GM18519 (cell line): ENCODE measurements at regions not wholly inside any gene's neighbourhood (a gene's known extent, or its start where the extent isn't known, plus 50 kb on each side); places are given as distances from the start of the nearest gene placed in this dataset.

ENCODE experiments used
- ATAC-seq: cut with Tn5 transposase; IDR thresholded peaks from one replicate; pipeline ENCODE4 v1.9.1; 2021; ENCODE audit warnings: mild to moderate bottlenecking, moderate library complexity; ENCODE audit not compliant: unreplicated experiment, low FRiP score

- no peak for ATAC-seq
Measured at GRCh38 chr2:128490321-128490720, 171.7 kb upstream of the HS6ST1 start.

DNA sequence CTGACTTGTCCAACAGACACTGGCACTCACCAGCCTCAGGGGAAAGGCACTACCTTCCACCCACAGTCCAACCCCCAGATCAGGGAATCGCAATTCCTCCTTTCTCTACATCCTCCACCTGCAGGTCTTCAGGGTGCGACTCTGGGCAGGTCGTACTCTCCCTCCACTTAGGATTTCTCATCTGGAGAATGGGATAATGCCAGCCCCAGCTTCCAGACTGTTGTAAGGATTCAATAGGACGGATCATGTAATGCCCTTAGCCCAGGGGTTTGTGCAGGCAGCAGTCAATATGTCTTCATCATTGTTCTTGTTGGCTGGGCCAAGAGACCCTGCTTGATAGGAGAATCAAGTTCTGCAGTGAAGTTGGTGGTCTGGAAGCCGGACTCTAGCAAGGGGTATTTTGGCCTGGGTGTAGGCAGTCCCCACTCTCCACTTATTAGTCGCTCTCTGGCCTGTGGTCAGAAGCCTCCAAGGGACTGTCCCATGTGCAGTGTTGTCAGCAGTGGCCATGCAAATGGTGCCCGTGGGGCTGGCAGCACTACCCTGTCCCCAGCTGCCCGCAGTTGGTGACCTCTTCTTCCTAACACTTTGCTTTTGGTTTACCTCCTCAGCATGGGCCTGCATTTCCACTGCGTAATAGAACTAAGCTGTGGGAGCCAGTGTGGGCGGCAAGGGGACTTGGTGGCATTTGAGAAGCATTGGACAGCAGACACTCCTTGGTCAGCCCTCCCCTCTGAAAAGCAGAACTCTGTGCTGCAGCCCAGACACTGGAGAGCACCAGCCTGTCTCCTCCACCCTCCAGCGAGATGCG is 172.4 kb upstream of the HS6ST1 start:
- ATAC-seq, result no peak

GRCh38 chr2:128491692-128492244 is 173.1 kb upstream of the HS6ST1 start:
- ATAC-seq, result no peak

GRCh38 chr2:128492966-128493811 is 174.5 kb upstream of the HS6ST1 start:
- no peak for ATAC-seq

- ATAC-seq, result no peak
Measured at GRCh38 chr2:128493880-128494279, 175.2 kb upstream of the HS6ST1 start.

GRCh38 chr2:128494307-128494639 is 175.6 kb upstream of the HS6ST1 start:
- ATAC-seq, result no peak

DNA sequence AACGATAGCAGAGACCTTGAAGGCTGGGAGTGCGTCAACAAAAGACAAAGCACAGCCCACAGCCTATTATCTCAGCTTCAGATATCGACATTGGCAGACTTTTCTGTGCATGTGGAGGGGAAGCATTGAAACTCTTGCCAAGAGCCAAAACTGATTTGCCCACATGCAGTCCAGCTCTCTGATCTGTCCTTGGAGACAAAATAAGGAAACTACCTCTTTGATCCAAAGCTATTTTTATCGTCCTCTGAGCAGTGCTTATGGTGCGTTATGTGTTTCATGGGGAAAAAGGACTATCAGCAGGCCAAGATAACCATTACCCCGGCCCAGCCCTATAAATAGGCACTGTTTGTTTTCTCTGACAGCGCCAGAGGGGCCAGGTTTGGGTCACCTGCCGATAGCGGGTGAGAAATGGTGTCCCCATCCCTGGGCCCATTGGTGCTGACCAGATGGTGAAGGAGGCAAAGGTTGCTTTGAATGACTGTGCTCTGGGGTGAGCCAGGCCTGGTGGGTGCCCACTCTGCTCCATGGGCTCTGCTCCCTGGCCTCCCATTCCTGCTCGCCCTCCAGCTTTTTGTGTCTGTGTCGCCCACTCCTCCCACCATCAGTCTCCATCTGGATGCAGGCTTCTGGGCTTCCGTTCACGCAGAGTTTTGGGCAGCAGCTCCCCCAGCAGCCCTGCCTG is 176.1 kb upstream of the HS6ST1 start:
- no peak for ATAC-seq

GRCh38 chr2:128495996-128496547 is 177.4 kb upstream of the HS6ST1 start:
- no peak for ATAC-seq

GRCh38 chr2:128496700-128497099 is 178.0 kb upstream of the HS6ST1 start:
- no peak for ATAC-seq

GRCh38 chr2:128497461-128497860 is 178.8 kb upstream of the HS6ST1 start:
- no peak for ATAC-seq

DNA sequence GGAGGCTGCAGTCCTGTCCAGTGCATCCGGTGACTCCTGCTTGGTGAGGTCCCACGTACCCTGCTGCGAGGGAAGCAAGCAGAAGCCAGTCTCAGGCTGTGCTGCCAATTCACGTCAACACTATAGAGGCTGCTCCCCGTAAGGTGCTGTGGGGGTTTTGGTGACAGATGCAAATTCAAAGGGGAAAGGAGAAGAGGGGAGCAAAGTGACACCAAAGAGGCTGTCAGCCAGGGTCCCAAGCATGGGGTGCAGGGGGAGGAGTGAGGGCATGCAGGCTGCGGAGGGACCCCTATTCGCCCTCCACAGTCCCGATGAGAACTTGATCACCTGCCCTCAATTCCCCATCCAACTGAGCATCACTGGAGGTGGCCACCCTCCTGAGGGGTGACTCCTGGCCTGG is 179.4 kb upstream of the HS6ST1 start:
- no peak for ATAC-seq

DNA sequence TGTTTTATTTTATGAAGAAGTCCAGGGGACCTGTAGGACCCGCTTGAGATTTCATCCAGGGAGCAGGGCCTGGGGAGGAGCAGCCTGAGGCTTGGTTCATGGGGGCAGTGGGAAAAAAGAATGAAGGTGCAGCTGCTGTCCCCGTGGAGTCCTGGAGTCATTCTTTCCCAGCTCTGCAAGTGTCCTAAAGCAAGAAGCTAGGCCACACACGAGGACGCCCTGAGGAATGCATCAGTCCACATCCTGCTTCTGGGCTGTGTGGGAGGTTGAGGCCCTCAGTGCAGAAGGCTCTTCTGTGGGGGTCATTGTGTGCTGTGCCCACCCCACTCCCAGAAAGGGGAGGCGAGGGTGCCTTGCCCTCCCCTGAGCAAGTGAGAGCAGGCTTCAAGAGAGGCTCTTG is 179.9 kb upstream of the HS6ST1 start:
- no peak for ATAC-seq

DNA sequence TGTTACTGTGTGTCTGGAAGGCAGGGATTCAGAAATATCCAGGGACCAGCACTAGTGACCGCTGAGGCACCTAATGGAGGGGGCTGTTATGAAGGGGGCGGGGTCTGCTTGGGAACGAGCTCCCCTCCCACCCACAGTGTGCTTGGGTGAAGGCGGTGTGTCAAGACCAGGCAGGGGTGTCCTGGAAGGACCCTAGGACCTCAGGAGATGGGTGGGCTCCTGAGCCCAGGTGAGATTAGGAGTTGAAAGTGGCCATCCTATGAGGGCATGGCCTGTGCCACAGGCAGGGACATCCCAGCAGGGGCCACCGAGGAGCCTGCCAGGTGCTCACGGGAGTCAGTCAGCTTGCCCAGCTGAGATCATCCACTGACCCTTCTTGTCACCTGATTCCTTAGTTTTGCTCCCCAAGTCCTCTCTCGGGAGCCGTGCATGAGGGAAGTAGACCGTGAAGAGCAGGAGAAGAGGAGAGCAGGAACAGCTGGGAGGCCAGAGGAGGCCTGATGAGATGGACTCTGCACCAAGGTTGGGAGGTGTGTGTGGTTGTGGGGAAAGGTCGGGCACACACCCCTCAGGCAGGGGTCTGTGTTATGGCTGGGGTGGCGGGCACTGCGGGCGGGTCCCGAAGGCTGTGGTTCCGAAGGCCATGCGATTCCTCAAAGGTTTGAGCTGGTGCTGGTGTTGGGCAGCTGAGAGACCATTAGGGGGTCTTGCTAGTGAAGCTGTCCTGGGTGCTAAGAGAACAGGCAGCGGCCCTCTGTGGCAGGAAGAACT is 180.9 kb upstream of the HS6ST1 start:
- no peak for ATAC-seq

- no peak for ATAC-seq
Measured at GRCh38 chr2:128500138-128500800, 181.6 kb upstream of the HS6ST1 start.

- ATAC-seq, result no peak
Measured at GRCh38 chr2:128501006-128501690, 182.5 kb upstream of the HS6ST1 start.

- ATAC-seq, result no peak
Measured at GRCh38 chr2:128501700-128502099, 183.0 kb upstream of the HS6ST1 start.

DNA sequence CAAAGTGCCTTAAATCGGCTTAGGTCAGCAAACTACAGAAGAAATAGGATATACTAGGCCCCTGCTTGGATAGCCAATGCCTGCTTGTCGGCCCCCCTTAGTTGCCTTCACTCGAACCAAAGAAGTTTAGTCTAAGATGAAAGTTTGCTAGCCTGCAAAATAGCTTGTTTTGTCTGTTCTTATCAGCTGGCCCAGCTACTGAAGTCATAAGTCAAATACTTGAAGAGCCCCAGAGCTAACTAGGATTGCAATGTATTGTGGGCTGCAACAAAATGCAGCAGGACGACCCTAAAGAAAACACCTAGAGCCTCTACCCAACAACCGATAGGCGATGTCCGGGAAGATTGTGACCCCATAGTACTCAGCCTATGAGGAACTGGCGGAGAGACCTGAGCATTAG is 183.5 kb upstream of the HS6ST1 start:
- ATAC-seq, result no peak

GRCh38 chr2:128502638-128503246 is 184.1 kb upstream of the HS6ST1 start:
- ATAC-seq, result no peak
